Stomach (tissue), 4 donors: ENCODE measurements at regions not wholly inside any gene's neighbourhood (a gene's known extent, or its start where the extent isn't known, plus 50 kb on each side); places are given as distances from the start of the nearest gene placed in this dataset.

ENCODE experiments used
- POLR2AphosphoS5 ChIP-seq, 3 donors: sonication (generic); formaldehyde crosslinking; IDR thresholded peaks; one replicate each; pipeline ENCODE4 v1.6.1; 2016; ENCODE audit warnings: antibody characterized with exemption in 3 of 3
- TF ChIP-seq, protein P1 (sequence below), 7 experiments: fragments of 450-650 bp in 4 of 7; fragments of 200-600 bp in 3 of 7; sonication (generic) in 3 of 7; IDR thresholded peaks; one replicate each; pipeline ENCODE4 v1.5.1; 2016 to 2019; ENCODE audit warnings: antibody characterized with exemption in 7 of 7, control low read depth in 2 of 7, mild to moderate bottlenecking in 1 of 7

DNA sequence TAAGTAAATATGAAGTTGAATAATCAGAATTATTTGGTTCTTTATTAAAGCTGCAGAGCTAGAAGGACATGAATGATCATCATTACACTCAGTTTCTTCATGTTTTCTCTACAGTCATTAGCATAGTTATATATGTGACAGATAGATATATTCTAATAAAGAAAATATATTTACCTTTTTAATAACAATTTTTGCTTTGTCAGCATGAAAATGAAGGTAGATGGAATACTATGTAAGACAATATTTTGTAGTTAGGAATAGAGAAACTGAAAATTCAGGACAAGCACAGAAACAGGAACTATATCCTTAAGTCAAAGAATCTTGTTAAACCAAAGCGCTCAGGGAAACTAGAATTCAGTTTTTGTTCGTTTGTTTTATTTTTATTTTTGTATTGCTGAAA lies 649.9 kb upstream of the NRXN1 start:
- TF ChIP-seq, protein P1, sequence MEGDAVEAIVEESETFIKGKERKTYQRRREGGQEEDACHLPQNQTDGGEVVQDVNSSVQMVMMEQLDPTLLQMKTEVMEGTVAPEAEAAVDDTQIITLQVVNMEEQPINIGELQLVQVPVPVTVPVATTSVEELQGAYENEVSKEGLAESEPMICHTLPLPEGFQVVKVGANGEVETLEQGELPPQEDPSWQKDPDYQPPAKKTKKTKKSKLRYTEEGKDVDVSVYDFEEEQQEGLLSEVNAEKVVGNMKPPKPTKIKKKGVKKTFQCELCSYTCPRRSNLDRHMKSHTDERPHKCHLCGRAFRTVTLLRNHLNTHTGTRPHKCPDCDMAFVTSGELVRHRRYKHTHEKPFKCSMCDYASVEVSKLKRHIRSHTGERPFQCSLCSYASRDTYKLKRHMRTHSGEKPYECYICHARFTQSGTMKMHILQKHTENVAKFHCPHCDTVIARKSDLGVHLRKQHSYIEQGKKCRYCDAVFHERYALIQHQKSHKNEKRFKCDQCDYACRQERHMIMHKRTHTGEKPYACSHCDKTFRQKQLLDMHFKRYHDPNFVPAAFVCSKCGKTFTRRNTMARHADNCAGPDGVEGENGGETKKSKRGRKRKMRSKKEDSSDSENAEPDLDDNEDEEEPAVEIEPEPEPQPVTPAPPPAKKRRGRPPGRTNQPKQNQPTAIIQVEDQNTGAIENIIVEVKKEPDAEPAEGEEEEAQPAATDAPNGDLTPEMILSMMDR (IDR thresholded peaks at IDR 0.05) = no peak
- no peak for TF ChIP-seq POLR2AphosphoS5 (IDR thresholded peaks at IDR 0.05)
